NT2/D1 (cell line): ENCODE measurements at regions not wholly inside any gene's neighbourhood (a gene's known extent, or its start where the extent isn't known, plus 50 kb on each side); places are given as distances from the start of the nearest gene placed in this dataset.

Experiments
- SUZ12 ChIP-seq: IDR thresholded peaks from 2 replicates; pipeline ENCODE4 v1.6.1; 2011; ENCODE audit not compliant: insufficient read length, insufficient read depth; ENCODE audit errors: extremely low read depth
- ZNF274 ChIP-seq: IDR thresholded peaks from 2 replicates; pipeline ENCODE4 v1.6.1; 2011; ENCODE audit warnings: mild to moderate bottlenecking, low read depth, low read length

DNA sequence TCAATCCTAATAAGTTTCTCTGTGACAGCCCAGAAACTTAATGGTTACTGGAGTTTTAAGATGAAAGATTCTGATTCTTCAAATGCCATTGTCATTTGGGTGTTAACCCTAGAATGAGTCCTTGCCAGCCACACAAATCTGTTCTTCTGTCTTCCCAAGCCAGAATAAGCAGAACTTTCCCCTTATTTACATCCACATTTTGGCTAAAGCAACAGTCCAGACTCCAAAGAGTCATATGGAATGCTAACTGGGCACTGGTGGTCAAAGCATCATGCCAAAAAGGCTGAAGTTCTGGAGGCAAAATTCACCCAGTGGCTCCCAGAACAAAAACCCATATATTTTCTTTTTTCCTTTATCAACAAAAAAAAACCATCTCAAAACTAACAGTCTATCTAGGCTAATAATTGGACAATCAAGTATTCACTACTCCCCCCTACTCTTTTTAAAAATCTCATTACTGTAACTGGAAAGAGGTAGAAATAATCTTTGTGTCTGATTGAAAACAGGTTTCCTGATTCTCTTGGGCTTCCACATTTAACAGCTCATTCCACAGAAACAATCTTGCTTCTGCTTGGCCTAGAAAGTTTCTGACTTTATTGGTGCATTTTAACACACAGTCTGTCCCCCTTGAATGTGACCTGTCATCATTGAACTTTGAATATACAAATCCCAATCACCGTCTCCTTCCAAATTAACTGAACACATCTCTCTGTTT lies 89.6 kb upstream of the SETBP1 start:
- TF ChIP-seq ZNF274: no peak
- no peak for TF ChIP-seq SUZ12
